Lower leg skin (tissue), 4 donors: ENCODE measurements at regions not wholly inside any gene's neighbourhood (a gene's known extent, or its start where the extent isn't known, plus 50 kb on each side); places are given as distances from the start of the nearest gene placed in this dataset.
"Not testable (repeated sequence)": the region's sequence is repeated elsewhere in the genome, so short reads cannot be mapped to it uniquely, and the experiment has no call there.

Experiments
- DNase-seq, 2 donors: peaks; one replicate each; pipeline ENCODE4 v3.0.0-alpha.2; 2019; ENCODE audit warnings: low spot score in 2 of 2
- H3K4me3 ChIP-seq: fragments of 200-600 bp; sonication (generic); 2 replicates; pipeline ENCODE4 v1.5.1; 2017; ENCODE audit warnings: mild to moderate bottlenecking, low read depth; ENCODE audit not compliant: poor library complexity, severe bottlenecking
- CTCF ChIP-seq, 3 donors: fragments of 450-650 bp; IDR thresholded peaks; one replicate each; pipeline ENCODE4 v1.5.1; 2016; ENCODE audit warnings: antibody characterized with exemption in 3 of 3, mild to moderate bottlenecking in 3 of 3, moderate library complexity in 2 of 3
- POLR2A ChIP-seq, 2 donors: fragments of 450-650 bp; IDR thresholded peaks; one replicate each; pipeline ENCODE4 v1.6.1; 2016 to 2017; ENCODE audit warnings: antibody characterized with exemption in 2 of 2, mild to moderate bottlenecking in 1 of 2, moderate library complexity in 1 of 2
- WGBS, 2 donors: methylation state at CpG; one replicate each; pipeline ENCODE4 v1.1.5; 2018; 5-methylcytosine and 5-hydroxymethylcytosine counted together
- intact Hi-C: fragments of 100-400 bp; cut with DNase I; formaldehyde crosslinking; loops from one replicate; pipeline ENCODE4 v1.15.0; 2023; ENCODE audit warnings: low total_unique reads

GRCh38 chr4:131764730-131765129, 1384.4 kb upstream of the PCDH10 start:
- intact Hi-C loops: no loop called here
- DNase-seq: no peak
- no peak overlapping the region for H3K4me3 ChIP-seq
- WGBS, 2 donors: 96 to 99% methylated on average over 24 to 28 of the region's 28 CpGs
- TF ChIP-seq POLR2A (IDR thresholded peaks at IDR 0.05) (no peak), CTCF (IDR thresholded peaks at IDR 0.05) (no peak)

- intact Hi-C loops, H3K4me3 ChIP-seq, DNase-seq: not testable (repeated sequence)
- 8 to 19% methylated on average over 3 of the region's 3 CpGs for WGBS, 2 donors
Measured at GRCh38 chr4:131774382-131774781, 1374.7 kb upstream of the PCDH10 start.

GRCh38 chr4:131810565-131810964, 1338.5 kb upstream of the PCDH10 start:
- intact Hi-C loops, H3K4me3 ChIP-seq, DNase-seq: not testable (repeated sequence)
- 13 to 35% methylated on average over 3 of the region's 3 CpGs for WGBS, 2 donors
